ENCODE measurements at regions not wholly inside any gene's neighbourhood (a gene's known extent, or its start where the extent isn't known, plus 50 kb on each side); places are given as distances from the start of the nearest gene placed in this dataset.

DNA sequence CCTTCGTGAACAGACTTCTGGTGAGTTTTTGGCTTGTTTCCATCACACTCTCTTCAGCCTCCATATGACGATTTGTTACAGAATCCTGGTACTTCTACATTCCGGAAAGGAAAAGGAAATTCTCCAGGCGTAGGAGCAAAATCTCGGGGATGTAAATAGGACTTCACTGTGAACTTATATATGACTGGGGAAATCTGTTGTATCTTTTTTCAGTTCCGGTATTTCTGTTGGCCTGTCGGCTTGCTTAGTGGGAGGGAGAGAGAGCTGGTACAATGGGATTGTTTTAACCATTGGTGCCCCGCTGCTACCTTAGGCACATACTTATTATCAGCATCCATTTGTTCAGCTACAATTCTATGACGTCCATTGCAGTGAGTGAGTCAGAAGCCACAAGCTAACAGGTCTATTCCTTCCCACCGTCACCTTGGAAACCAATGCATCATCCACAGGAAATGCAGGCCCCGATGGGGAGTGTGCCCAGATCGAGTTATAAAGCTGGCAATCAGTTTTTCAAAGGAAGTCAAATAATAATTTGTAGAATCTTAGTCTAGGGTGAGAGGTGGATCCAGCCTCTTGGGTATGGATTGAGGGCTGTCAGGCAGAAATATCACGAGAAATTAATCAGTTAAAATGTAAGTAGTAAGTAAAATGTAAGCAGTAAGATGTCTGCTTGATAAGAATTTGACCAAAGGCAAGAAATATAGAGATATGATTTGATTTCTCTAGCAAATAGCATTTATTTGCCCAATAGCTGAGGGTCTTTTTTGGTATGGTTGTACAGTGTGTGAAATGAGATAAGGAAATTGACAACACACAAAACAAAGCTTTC is 92.0 kb upstream of the MKLN1 start:
- Mint-ChIP-seq H3K27ac (peak overlapping the region; percentile 100), H3K36me3 (ENCODE audit: low read depth) (no peaks in the 10 kb centered on the region), H3K4me3 (peak overlapping the region; percentile 77), H3K4me1 (ENCODE audit: low read depth) (peaks cover 55% of the 10 kb centered on the region), H3K27me3 (ENCODE audit: insufficient read depth) (peaks cover 2% of the 10 kb centered on the region; the same call in 1 of the 2 replicates), H3K9me3 (peaks cover 4% of the 10 kb centered on the region; the same call in 1 of the 2 replicates)
- TF ChIP-seq, protein P1, sequence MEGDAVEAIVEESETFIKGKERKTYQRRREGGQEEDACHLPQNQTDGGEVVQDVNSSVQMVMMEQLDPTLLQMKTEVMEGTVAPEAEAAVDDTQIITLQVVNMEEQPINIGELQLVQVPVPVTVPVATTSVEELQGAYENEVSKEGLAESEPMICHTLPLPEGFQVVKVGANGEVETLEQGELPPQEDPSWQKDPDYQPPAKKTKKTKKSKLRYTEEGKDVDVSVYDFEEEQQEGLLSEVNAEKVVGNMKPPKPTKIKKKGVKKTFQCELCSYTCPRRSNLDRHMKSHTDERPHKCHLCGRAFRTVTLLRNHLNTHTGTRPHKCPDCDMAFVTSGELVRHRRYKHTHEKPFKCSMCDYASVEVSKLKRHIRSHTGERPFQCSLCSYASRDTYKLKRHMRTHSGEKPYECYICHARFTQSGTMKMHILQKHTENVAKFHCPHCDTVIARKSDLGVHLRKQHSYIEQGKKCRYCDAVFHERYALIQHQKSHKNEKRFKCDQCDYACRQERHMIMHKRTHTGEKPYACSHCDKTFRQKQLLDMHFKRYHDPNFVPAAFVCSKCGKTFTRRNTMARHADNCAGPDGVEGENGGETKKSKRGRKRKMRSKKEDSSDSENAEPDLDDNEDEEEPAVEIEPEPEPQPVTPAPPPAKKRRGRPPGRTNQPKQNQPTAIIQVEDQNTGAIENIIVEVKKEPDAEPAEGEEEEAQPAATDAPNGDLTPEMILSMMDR (IDR thresholded peaks at IDR 0.05): no peak
- peak; percentile 97 for DNase-seq

GRCh38 chr7:131236318-131236672 is 91.4 kb upstream of the MKLN1 start:
- DNase-seq: no peak
- Mint-ChIP-seq H3K4me3 (peak overlapping the region; percentile 77; the same call in 1 of the 2 replicates), H3K9me3 (peaks cover 4% of the 10 kb centered on the region; the same call in 1 of the 2 replicates), H3K4me1 (ENCODE audit: low read depth) (peaks cover 53% of the 10 kb centered on the region), H3K36me3 (ENCODE audit: low read depth) (no peaks in the 10 kb centered on the region), H3K27ac (peak overlapping the region; percentile 100), H3K27me3 (ENCODE audit: insufficient read depth) (peaks cover 2% of the 10 kb centered on the region; the same call in 1 of the 2 replicates)
- TF ChIP-seq, protein P1 (IDR thresholded peaks at IDR 0.05): no peak

- Mint-ChIP-seq H3K27ac (peak overlapping the region; percentile 100), H3K4me1 (ENCODE audit: low read depth) (peaks cover 54% of the 10 kb centered on the region)
Observed at GRCh38 chr7:131238347-131238931, 89.2 kb upstream of the MKLN1 start.

DNA sequence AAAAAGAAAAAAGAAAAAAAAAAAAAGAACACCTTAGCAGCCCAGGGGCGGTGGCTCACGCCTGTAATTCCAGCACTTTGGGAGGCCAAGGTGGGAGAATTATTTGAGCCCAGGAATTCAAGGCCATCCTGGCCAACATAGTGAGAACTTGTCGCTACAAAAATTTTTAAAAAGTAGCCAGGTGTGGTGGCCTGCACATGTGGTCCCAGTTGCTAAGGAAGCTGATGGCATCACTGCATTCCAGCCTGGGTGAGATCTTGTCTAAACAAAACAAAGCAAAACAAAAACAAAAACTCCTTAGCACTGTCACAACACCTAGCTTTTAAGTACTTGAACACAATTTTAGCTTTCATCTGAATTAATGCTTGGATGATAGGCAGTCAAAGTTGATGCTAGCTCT is 86.3 kb upstream of the MKLN1 start:
- Mint-ChIP-seq H3K36me3 (ENCODE audit: low read depth) (0 out of 2 replicates have a peak, but pooled peaks cover 5% of the 10 kb centered on the region), H3K4me1 (ENCODE audit: low read depth) (peaks cover 45% of the 10 kb centered on the region), H3K4me3 (no peak overlapping the region), H3K9me3 (peaks cover 4% of the 10 kb centered on the region; the same call in 1 of the 2 replicates), H3K27ac (no peak overlapping the region), H3K27me3 (ENCODE audit: insufficient read depth) (no peaks in the 10 kb centered on the region; the same call in 1 of the 2 replicates)
- no peak for DNase-seq
- TF ChIP-seq, protein P1 (IDR thresholded peaks at IDR 0.05): no peak

More at GRCh38 chr7:131238347-131238931, 89.2 kb upstream of the MKLN1 start:
- peak overlapping the region; percentile 45 for H3K4me3 Mint-ChIP-seq
- TF ChIP-seq, protein P1 (IDR thresholded peaks at IDR 0.05): peak; percentile 18; the same call in 1 of the 2 replicates
- DNase-seq: peak; percentile 77
- peaks cover 2% of the 10 kb centered on the region; the same call in 1 of the 2 replicates for H3K27me3 Mint-ChIP-seq (ENCODE audit: insufficient read depth)
- H3K9me3 Mint-ChIP-seq: peaks cover 4% of the 10 kb centered on the region; the same call in 1 of the 2 replicates
- H3K36me3 Mint-ChIP-seq (ENCODE audit: low read depth): 0 out of 2 replicates have a peak, but pooled peaks cover 5% of the 10 kb centered on the region

DNA sequence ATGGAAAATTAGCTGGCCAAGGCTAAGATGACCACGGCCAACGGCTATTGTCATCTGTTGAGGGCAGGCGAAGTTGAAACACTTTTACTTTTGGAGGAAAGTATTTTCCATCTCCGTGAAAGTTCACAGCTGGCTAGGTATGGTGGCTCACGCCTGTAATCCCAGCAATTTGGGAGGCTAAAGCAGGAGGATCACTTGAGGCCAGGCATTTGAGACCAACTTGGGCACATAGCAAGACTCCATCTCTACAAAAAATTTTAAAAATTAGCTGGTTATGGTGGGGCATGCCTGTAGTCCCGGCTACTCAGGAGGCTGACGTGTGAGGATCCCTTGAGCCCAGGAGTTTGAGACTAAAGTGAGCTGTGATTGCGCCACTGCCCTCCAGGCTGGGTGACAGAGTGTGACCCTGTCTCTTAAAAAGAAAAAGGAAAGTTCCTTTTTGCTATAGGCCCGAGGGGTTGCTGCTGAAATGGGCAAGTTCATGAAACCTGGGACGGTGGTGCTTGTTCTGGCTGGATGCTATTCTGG is 85.5 kb upstream of the MKLN1 start:
- no peak for DNase-seq
- H3K27ac Mint-ChIP-seq: no peak overlapping the region
- peaks cover 37% of the 10 kb centered on the region for H3K4me1 Mint-ChIP-seq (ENCODE audit: low read depth)
- no peak overlapping the region for H3K4me3 Mint-ChIP-seq
- TF ChIP-seq, protein P1 (IDR thresholded peaks at IDR 0.05): no peak
- H3K36me3 Mint-ChIP-seq (ENCODE audit: low read depth): 0 out of 2 replicates have a peak, but pooled peaks cover 5% of the 10 kb centered on the region
- no peaks in the 10 kb centered on the region for H3K27me3 Mint-ChIP-seq (ENCODE audit: insufficient read depth)
- H3K9me3 Mint-ChIP-seq: peaks cover 4% of the 10 kb centered on the region; the same call in 1 of the 2 replicates
